Renal cortex interstitium (tissue), 11 donors: ENCODE measurements at regions not wholly inside any gene's neighbourhood (a gene's known extent, or its start where the extent isn't known, plus 50 kb on each side); places are given as distances from the start of the nearest gene placed in this dataset.
"Not testable (repeated sequence)": the region's sequence is repeated elsewhere in the genome, so short reads cannot be mapped to it uniquely, and the experiment has no call there.

Experiments used
- DNase-seq, 11 donors: peaks; one replicate each; pipeline ENCODE4 v3.0.0-alpha.2; 2013; ENCODE audit warnings: low read depth in 9 of 11, low spot score in 4 of 11; ENCODE audit errors: extremely low read depth in 1 of 11

DNA sequence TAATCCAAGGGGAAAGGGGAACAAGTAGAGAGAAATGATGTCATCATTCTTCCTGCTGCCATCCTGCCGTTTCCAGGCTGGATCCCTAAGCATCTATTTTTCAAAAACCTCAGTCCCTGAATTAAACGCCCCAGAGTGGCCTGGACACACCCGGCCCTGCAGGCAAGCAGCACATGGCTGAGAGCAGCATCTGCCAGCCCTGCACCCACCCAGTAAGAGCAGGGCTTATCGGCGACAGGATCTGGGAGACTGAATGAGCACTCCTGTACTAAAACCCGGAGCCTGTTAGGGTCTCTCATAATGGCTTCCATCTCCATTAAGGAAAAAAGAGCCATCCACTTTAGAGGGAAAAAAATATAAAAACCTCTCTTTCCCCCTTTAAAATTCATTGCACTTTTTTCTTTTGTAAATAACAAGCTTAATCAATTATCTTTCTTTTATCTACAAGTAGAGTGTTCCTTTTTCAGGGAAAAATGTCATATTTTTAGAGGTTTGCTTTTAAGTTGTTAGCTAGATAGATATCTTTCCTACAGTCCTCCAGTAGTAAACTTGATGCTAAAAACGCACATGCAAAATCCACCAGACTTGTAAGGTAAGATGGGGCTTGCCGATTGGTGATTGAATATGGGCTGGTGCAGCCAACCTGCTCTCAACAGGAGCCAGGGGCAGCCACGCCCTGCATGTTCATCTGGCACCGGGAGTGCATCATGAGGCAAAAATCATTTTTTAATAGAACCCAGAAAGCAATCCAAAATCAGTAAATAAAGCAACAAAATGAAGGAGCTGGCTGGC, 457.8 kb downstream of the EIPR1 start:
- DNase-seq: no peak

DNA sequence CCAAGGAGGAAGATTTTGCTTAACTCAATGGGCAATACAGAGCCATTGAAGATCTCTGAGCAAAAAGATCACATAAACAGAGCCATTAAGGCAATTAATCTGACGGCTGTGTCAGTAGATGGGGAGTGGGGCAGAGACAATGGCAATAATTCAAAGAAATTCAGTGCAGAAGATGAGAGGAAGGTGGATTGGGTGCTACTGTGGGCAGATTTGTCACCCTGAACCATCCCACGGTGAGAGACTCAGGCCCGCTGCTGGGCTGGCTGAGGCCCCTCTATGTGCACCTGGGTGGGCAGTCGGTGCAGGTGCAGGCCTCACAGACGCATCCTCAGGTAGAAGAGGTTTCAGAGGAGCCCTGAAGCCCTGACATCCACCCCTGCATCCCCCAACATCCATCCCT, 458.6 kb downstream of the EIPR1 start:
- no peak for DNase-seq

DNA sequence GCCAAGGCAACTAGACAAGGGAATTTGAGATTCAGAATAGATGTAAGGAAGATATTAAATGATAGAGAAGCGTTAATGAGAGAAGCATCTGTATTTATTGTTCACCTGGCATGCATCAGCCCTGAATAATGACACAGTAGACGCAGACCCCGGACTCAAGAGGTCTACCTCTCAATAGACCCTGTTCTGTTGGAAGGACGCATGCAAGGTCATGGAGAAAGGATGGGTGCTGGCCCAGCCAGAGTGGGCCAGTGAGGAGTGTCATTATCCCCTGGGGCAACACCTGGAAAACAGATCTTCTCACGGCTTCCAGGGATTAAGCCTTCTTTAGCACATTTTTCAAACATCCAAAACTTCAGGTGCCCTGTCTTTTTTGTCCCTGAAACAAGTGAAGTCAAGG, 461.0 kb downstream of the EIPR1 start:
- no peak for DNase-seq

DNA sequence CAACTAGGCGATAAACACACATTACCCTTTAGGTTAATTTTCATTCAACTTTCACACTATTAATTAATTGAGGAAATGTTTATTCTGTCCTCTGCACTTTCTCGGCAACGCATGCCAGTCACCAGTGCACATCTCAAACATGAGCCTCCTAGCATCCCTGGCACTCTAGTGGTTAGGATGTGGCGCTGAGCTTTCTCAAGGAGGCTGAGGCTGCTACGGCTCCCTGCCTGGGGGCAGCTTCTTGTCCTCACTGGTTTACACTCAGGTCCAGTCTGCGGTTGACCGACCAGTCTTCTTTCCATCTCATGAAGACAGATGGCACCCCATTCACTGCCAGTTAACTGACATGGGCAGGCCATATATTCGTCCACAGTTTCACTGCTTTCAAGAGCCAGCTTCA, 463.4 kb downstream of the EIPR1 start:
- no peak for DNase-seq

DNA sequence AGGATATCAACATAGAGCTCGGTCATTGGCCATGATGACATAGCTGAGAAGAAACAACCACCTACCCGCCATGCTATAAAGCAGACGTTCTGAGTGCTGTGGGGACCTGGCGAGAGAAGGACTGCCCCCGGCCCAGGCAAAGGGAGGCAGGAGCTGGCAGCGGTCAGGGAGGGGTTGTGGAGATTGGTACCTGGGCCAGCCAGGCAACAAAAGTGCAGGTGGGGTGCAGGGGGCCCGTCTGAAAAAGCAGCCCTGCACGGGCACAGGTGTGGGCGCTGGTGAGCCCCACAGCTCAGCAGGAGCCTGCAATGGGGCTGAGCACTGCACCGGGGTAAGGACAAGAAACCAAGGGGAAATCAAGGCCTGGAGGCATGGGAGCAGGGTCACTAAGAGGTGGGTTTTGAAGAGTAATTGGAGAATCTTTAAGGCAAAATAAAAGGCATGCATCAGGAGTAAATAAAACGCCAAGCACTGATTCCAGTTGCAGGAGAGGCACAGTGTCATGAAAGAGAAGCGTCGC, 464.0 kb downstream of the EIPR1 start:
- DNase-seq: no peak

DNA sequence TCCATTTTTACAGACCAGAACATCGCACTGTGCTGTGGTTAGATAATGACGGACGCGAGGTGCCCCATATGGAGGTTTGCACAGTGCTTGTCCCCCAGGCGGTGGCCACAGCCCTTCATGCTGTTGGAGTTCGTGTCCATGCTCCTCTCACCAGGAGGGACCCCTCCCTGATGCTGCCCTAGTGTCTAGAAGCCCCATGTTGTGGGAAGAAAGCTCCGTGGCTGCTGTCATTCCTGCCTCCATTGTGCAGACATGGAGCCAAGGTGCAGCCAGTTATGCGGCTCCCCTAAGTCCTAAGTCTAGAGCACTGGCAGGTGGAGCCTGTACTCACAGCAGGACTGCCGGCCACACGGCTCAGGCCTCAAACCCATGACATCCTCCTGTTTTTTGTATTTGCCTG, 464.9 kb downstream of the EIPR1 start:
- DNase-seq: no peak

DNA sequence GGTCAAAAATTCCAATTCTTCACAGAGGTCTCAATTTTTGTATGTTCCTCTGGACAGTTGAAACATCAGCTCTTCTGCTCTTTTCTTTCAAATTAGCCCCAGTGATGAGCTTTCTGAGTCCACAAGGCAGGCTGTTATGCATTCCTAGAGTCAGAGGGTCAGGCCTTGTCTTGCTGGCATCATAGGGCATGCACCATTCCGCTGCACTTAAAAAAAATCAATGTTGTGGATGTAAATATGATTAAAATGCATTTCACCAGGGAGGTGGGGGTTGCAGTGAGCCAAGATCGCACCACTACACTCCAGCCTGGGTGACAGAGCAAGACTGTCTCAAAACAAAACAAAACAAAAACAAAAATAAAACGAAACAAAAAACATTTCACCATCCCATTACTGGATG, 465.3 kb downstream of the EIPR1 start:
- DNase-seq: no peak

DNA sequence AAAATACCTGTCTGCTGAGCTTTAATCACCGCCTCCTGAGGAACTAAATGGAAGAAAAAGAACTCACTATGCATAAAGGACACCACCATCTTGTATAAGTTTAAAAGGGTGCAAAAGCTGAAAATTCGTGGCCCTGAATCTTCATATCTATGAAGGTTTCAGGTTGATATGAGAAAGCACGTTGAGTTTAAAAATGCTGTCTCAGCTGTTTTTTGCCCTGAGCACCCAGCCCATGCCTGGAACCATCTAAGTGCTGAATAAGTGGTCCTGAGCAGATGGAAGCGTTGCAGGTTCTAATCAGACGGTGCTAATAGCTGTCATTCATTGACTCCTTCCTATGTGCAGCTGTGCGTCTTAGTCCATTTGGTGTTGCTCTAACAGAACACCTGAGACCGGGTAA, 467.4 kb downstream of the EIPR1 start:
- no peak for DNase-seq

DNA sequence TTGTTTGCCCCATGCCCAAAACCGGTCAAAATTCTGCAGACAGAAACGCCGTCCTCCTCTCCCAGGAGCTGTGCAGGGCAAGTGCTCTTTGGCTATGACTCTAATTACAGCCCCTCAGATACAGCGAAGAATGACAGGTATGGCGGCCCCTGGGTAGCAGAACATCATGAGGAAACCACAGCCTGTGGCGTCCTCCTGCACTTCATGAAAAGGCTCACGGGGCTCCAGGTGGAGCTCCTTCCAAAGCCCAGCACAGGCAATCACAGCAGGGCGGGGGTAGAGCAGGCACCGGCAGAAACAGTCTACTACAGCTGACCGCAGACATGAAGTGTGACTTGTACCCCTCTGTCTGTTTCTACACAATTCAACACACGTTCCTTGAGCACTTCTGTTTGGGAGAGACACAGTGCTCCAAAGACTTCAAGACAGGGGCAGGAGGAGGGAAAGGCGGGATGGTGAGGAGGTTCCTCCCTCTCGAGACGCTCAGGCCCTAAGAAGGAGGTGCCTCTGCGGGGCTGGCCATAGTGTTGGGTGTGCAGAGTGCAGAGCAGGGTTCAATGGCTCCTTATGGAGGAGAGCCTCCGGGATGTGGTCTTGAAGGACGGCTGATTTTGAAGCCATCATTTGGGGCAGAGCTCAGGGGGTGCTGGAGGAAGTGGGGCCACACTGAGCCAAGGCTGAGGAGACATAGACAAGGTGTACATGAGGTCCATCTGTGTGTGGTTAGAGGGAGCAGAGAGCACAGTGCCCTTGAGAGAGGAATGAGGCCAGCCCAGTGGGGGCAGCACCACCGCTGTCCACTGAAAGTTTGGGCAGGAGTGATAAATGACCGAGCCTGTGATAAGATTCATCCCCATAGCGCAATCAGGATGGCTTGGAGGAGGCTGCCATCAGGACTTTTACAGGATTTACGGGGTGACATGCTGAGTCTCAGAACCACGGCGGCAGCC, 468.3 kb downstream of the EIPR1 start:
- DNase-seq: no peak

DNA sequence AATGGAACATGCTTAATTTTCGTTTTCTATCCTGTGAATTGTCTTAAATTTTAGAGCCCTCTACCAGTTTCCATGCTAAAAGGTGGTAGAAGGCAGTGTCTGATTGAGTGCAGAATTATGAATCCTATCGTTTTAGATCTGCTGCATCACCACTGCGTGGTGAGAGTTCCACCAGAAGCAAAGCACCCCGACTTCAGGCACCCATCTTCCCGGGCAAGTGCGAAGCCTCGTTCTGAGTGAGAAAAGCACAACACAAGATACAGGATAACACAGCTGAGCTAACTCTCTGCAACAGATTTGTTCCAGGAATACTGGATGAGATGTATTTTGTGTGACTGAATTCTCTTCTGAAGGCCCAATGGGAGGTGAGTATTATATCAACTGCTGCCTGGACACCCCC, 471.5 kb downstream of the EIPR1 start:
- DNase-seq: no peak

DNA sequence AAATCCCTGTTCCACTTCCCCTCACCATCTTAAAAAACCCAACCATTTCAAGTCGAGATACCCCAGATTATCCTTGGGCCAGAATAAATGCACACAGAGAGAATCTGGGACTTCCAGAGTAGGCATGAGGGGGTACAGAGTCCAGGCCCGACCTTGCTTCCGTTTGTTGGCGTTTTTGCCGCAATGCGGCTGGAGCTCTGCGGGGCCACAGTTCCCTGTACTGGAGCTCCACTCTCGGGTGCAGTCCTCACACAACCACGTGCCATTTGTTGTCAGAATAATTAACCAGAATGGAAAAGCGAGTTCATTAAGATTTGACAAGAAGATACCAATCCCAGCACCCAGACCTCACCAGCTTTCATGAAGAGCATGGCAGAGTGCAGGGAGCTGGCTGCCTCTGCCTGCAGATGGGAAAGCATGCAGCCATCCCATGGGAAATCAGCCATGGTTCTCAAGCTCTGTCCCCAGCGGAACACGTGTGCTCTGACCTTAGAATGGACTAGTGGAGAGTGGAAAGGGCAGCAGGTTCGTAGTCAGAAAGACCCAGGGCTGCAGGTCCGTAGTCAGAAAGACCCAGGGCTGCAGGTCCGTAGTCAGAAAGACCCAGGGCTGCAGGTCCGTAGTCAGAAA, 472.8 kb downstream of the EIPR1 start:
- no peak for DNase-seq

DNA sequence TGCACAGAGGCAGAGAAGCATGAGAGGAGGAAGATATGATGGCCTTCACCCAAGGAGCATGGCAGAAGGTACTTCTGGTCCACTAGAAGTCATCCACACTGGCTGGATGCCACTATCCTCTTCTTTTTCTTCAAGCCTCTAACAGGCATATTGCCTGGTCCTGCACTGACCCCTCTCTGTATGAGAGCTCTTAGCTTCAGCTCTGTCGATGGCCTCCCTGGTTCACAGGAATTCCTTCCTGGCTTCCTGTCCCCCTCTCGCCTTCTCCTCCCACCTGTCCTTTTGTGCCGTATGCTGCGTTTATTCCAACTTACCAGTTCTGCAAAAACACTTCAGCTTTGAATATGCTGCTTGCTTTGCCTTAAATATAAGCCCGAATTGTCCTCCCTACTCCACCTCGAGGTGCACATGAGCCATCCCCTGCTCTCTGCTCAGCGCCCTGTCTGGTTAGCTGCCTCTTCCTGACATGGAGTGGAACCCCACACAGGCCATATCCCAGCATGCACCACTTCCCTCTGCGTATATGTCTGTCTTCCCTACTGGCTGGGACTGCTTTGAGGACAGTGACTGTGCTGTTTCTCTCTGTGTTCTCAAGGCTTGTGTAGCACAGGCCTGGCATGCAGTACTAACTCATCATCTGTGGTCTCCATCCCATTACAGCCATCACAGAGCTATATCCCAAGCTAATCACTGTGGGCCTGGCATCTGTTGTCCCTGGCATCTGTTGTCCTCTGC, 474.9 kb downstream of the EIPR1 start:
- DNase-seq: no peak

DNA sequence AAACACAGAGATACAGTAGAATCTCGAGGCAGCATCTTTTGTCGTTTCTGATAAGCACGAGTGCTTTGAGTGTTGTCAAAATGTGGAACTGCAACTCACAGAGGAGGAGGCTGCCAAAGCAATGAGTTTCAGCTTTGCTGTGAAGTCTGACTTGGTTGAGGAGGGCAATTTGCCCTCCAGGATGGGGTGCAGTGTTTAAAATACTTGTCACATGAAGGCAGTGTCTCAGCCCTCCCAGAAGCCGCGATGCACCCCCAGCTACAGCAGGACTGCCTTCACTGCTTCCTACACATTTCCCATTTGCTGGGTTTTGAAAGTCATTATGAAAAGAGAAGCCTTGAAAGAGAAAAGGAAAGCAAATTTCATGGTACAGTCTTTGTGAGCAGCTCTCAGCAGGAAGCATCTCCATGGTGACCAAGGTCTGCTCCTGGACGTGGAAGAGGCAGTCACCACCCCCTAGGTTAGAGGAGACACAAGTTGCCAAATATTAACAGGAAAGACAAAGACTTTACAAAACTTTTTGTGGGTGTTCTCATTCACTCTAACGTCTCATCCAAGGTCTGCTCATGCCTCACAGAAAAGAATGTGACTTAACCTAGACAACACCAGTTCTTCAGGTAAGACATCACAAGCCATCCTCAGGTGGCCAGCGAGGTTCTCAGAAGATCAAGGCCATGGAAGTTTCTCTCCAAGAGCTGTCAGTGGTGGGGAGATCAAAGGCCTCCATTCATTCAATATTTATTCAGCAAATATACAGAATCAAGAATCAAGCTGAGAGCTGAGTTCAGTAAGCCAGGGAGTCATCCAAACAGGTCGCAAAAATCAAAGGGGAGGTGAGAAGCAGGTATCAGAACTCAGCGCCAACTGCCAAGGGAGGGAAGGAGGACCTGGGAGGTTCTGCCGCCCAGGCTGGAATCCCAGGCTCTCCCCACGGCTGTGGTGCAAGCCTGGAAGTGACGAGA, 476.0 kb downstream of the EIPR1 start:
- DNase-seq: no peak

DNA sequence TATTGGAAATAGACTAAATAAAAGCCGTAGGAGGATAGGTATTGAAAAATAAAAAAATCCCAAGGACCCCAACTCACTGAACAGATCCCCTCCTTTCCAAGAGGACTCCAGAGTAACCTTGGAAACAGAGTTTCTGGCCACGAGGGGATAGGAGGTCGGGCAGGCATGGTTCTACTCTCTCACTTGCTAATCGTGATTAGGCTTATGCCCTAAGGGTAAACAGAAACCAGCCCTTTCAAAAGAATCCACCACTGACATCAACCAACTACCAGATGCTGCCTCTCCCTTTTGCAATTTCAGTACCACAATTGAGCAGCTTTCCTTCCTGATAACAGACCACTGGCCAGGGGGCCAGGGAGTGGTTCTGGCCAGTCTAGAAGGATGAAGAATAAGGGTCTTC, 477.8 kb downstream of the EIPR1 start:
- DNase-seq: no peak

DNA sequence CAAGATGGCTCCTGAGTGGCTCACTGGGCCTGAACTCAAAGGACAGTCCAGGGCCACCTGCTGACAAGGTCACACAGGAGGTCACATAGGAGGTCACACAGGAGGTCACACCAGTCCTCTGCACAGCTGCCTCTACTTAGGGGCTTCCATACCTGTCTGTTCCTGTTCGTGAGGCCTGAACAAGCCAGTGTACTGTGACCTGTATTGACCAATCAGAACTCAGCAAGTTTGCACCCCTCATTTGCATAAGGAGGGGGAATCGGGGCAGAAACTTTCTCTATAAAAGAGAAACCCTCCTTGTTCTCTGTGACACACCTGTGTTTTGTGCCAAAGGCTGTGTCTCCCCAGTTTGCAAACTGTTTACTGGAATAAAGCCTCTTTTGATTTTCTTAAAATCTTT, 478.9 kb downstream of the EIPR1 start:
- DNase-seq: no peak

DNA sequence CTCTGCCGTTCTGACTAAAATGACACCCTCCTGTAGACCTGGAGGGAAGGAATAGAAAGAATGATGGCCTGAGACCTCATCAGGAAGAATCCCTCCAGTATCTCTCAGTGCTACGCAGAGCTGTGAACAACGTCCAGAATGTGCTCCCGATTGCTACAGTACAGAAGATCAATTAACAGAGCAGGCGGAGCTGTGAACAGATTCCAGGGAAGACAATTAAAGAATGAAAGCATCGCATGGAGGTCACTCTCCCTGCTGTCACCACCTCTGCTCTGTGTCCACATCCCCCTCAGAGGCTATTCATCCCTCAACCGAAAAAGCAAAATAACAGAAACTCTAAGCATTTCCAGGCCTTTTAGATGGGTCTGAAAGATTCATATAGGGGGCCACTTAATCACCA, 481.0 kb downstream of the EIPR1 start:
- no peak for DNase-seq

DNA sequence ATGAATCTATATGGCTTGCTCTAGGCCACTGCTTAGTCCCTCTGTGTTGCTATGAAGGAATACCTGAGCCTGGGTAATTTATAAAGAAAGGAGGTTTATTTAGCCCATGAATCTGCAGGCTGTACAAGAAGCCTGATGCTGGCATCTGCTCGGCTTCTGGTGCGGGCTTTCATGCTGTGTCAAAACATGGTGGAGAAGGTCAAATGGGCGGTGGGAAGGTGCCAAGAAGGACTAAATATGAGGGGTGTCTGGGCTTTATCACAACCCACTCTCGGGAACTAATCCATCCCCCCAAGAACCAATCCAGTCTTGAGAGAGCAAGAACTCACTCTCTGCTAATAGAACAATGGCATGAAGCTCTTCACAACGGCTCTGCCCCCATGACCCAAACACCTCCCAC, 481.6 kb downstream of the EIPR1 start:
- DNase-seq: no peak

DNA sequence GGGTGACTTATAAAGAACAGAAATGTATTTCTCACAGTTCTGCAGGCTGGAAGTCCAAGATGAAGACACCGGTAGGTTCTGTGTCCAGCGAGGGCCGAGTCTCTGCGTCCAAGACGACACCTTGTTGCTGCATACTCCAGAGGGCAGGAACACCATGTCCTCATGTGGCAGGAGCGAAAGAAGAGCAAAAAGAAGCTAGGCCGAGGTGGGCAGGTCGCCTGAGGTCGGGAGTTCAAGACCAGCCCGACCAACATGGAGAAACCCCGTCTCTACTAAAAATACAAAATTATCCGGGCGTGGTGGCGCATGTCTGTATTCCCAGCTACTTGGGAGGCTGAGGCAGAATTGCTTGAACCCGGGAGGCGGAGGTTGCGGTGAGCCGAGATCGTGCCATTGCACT, 483.6 kb downstream of the EIPR1 start:
- not testable (repeated sequence) for DNase-seq
